SK-N-MC (cell line): ENCODE measurements at regions not wholly inside any gene's neighbourhood (a gene's known extent, or its start where the extent isn't known, plus 50 kb on each side); places are given as distances from the start of the nearest gene placed in this dataset.

ENCODE experiments used
- EZH2 ChIP-seq: fragments of 200-600 bp; sonication (generic); IDR thresholded peaks from one replicate; pipeline ENCODE4 v1.6.1; 2017; ENCODE audit warnings: antibody characterized with exemption
- FOXP2 ChIP-seq: optimal IDR thresholded peaks from 2 replicates; pipeline ENCODE3; 2011; ENCODE audit warnings: mild to moderate bottlenecking, moderate library complexity; ENCODE audit not compliant: insufficient read depth; ENCODE audit errors: extremely low read length, control extremely low read depth
- POLR2AphosphoS5 ChIP-seq: IDR thresholded peaks from 2 replicates; pipeline ENCODE4 v1.6.1; 2012; ENCODE audit warnings: mild to moderate bottlenecking, low read depth, low read length, borderline replicate concordance

- TF ChIP-seq POLR2AphosphoS5 (no peak), EZH2 (no peak), FOXP2 (no peak)
Measured at GRCh38 chr9:107667231-107668070, 177.9 kb upstream of the KLF4 start.
